Gastroesophageal sphincter (tissue), 3 donors: ENCODE measurements at regions not wholly inside any gene's neighbourhood (a gene's known extent, or its start where the extent isn't known, plus 50 kb on each side); places are given as distances from the start of the nearest gene placed in this dataset.

Source experiments
- POLR2A ChIP-seq, 2 donors: fragments of 450-650 bp; IDR thresholded peaks; one replicate each; pipeline ENCODE4 v1.6.1; 2017; ENCODE audit warnings: antibody characterized with exemption in 2 of 2, mild to moderate bottlenecking in 2 of 2, moderate library complexity in 1 of 2
- POLR2AphosphoS5 ChIP-seq: sonication (generic); formaldehyde crosslinking; IDR thresholded peaks from one replicate; pipeline ENCODE4 v1.6.1; 2017; ENCODE audit warnings: antibody characterized with exemption
- TF ChIP-seq, protein P1 (sequence below), 4 experiments: fragments of 200-600 bp in 2 of 4; fragments of 450-650 bp in 2 of 4; sonication (generic) in 1 of 4; IDR thresholded peaks; one replicate each; pipeline ENCODE4 v1.5.1; 2017 to 2019; ENCODE audit warnings: antibody characterized with exemption in 4 of 4, mild to moderate bottlenecking in 2 of 4, moderate library complexity in 2 of 4

GRCh38 chr5:110306650-110307049 lies 419.8 kb downstream of the TMEM232 start:
- TF ChIP-seq, protein P1, sequence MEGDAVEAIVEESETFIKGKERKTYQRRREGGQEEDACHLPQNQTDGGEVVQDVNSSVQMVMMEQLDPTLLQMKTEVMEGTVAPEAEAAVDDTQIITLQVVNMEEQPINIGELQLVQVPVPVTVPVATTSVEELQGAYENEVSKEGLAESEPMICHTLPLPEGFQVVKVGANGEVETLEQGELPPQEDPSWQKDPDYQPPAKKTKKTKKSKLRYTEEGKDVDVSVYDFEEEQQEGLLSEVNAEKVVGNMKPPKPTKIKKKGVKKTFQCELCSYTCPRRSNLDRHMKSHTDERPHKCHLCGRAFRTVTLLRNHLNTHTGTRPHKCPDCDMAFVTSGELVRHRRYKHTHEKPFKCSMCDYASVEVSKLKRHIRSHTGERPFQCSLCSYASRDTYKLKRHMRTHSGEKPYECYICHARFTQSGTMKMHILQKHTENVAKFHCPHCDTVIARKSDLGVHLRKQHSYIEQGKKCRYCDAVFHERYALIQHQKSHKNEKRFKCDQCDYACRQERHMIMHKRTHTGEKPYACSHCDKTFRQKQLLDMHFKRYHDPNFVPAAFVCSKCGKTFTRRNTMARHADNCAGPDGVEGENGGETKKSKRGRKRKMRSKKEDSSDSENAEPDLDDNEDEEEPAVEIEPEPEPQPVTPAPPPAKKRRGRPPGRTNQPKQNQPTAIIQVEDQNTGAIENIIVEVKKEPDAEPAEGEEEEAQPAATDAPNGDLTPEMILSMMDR (IDR thresholded peaks at IDR 0.05), result no peak
- TF ChIP-seq POLR2A (IDR thresholded peaks at IDR 0.05) (no peak), POLR2AphosphoS5 (no peak)
